Omental fat pad (tissue), 3 donors: ENCODE measurements at regions not wholly inside any gene's neighbourhood (a gene's known extent, or its start where the extent isn't known, plus 50 kb on each side); places are given as distances from the start of the nearest gene placed in this dataset.

ENCODE experiments used
- ATAC-seq: fragments of 150-250 bp; one replicate; pipeline ENCODE4 v1.9.1; 2016; ENCODE audit warnings: mild to moderate bottlenecking, moderate library complexity; ENCODE audit not compliant: low FRiP score
- DNase-seq: peaks from one replicate; pipeline ENCODE4 v3.0.0-alpha.2; 2019; ENCODE audit warnings: low spot score
- CTCF ChIP-seq, 3 donors: fragments of 450-650 bp; IDR thresholded peaks; one replicate each; pipeline ENCODE4 v1.5.1; 2016 to 2017; ENCODE audit warnings: antibody characterized with exemption in 3 of 3, mild to moderate bottlenecking in 3 of 3, moderate library complexity in 2 of 3

GRCh38 chr2:173663835-173664512 is 301.2 kb downstream of the SP3 start:
- ATAC-seq (no peak), DNase-seq (no peak)
- no peak for TF ChIP-seq CTCF (IDR thresholded peaks at IDR 0.05)

DNA sequence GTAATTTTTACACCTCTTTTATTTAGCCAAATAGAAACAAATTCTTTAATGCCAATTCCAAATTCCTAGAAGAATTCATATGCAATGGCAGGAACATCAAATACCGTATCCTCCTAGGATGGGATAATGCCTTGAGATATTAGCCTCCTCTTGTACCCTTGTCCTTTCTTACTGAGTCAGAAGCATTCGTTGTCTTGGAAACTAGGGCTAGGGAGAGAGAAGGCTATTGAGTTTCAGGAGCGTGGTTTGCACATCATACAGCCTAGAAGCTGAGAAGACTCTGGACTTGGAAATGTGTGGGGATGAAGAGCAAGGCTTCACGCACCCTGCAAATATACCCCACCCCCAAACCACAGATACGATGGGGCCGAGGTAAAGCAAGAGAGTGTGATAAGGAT is 300.7 kb downstream of the SP3 start:
- no peak for ATAC-seq
- DNase-seq: no peak
- no peak for TF ChIP-seq CTCF (IDR thresholded peaks at IDR 0.05)

DNA sequence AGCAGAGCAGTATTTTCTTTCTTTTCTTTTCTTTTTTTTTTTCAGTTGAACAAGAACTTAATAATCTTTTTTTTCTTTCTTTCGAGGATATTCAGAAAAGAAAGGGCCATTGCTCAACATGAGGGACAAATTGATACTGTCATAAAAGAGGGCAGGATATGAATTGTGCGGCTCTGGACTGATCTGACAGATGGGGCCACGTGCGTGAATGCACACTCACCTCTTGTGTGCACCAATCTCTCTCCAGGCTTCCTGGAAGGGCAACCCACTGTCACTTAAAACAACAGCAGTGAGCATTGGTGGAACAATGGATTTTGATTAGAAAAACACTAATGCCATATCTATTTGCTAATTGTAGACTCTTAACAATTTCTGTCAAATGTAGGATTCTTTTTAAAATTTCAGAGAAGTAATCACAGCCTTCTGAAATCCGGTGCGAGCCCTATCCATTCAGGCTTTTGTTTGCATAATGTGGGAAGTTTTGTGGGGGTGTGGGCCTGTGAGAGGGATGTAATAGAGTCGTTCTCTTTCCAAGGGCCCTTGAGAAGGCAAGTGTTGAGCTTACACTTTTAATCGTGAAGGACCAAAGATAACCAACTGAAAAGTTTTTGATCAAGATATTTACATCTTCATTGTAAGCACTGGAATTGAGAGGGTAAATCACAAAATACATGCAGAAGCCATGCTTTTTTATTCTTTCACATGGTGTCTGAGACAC is 298.8 kb downstream of the SP3 start:
- no peak for TF ChIP-seq CTCF (IDR thresholded peaks at IDR 0.05)
- ATAC-seq (no peak), DNase-seq (no peak)

DNA sequence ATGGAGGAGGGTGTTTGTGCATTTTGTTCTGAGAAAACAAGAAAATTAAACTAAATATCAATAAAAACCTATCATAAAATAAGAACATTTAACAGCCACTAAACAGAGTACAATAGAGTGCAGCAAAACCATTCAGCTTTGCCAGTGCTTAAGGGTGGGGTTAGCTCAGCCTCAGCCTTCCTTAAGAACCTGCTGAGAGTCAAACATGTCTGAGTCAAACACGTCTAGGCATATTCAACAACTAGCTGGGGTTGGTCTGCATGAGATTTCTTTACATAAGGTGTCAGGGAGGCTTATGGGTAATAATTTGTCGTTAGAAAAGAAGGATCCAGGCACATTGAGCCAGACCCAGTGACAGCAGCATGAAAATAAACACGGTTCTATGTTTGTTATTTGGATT is 298.2 kb downstream of the SP3 start:
- DNase-seq (no peak), ATAC-seq (no peak)
- TF ChIP-seq CTCF (IDR thresholded peaks at IDR 0.05): no peak

GRCh38 chr2:173667415-173667814 is 297.8 kb downstream of the SP3 start:
- ATAC-seq: no peak
- DNase-seq: no peak
- no peak for TF ChIP-seq CTCF (IDR thresholded peaks at IDR 0.05)

- TF ChIP-seq CTCF (IDR thresholded peaks at IDR 0.05): no peak
- DNase-seq: no peak
- no peak for ATAC-seq
Measured at GRCh38 chr2:173669271-173669853, 295.8 kb downstream of the SP3 start.

DNA sequence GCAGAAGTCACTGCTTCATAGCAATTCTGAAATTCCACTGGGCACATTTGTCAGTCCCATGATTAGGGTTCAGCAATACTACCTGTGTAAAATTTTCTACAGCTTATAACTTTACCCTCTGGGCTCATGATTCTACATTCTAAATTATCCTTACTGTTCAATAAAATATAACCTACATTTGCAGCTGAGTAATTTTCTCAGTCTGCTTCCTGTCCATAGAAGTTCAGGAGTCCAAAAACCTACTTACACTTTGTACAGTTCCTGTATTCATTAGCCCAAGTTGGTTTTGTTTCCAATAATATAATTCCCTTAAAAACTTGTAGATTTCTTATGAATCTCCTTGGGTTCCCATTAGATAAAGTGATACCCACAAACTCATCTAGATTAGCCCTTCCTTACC is 295.3 kb downstream of the SP3 start:
- ATAC-seq (no peak), DNase-seq (no peak)

More for the DNA sequence above, 295.3 kb downstream of the SP3 start:
- no peak for TF ChIP-seq CTCF (IDR thresholded peaks at IDR 0.05)
